Tibial nerve (tissue), 3 donors: ENCODE measurements at regions not wholly inside any gene's neighbourhood (a gene's known extent, or its start where the extent isn't known, plus 50 kb on each side); places are given as distances from the start of the nearest gene placed in this dataset.

Source experiments
- POLR2A ChIP-seq, 2 donors: fragments of 450-650 bp; IDR thresholded peaks; one replicate each; pipeline ENCODE4 v1.6.1; 2017; ENCODE audit warnings: antibody characterized with exemption in 2 of 2, mild to moderate bottlenecking in 2 of 2, moderate library complexity in 2 of 2
- TF ChIP-seq, protein P1 (sequence below), 5 experiments: fragments of 200-600 bp in 3 of 5; fragments of 450-650 bp in 2 of 5; sonication (generic) in 3 of 5; IDR thresholded peaks; one replicate each; pipeline ENCODE4 v1.5.1; 2016 to 2019; ENCODE audit warnings: antibody characterized with exemption in 5 of 5, mild to moderate bottlenecking in 3 of 5, moderate library complexity in 2 of 5

DNA sequence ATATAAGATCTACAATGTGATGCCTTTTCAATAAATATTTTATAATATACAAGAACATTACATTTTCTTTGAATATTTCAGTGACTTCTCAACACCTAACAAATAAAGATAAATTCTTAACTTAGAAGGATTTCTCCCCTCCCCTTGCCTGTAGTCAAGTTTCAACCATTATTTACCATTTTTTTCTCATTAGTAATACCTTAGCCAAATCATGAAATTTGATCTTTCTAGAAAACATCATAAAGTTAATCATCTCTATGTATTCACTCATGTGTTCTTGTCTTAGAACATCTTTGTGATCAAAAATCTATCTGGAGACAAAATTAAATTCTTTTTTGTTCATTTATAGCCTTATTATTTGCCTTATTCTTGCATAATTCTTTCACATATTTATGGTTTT, 1201.8 kb upstream of the EPHA6 start:
- TF ChIP-seq, protein P1, sequence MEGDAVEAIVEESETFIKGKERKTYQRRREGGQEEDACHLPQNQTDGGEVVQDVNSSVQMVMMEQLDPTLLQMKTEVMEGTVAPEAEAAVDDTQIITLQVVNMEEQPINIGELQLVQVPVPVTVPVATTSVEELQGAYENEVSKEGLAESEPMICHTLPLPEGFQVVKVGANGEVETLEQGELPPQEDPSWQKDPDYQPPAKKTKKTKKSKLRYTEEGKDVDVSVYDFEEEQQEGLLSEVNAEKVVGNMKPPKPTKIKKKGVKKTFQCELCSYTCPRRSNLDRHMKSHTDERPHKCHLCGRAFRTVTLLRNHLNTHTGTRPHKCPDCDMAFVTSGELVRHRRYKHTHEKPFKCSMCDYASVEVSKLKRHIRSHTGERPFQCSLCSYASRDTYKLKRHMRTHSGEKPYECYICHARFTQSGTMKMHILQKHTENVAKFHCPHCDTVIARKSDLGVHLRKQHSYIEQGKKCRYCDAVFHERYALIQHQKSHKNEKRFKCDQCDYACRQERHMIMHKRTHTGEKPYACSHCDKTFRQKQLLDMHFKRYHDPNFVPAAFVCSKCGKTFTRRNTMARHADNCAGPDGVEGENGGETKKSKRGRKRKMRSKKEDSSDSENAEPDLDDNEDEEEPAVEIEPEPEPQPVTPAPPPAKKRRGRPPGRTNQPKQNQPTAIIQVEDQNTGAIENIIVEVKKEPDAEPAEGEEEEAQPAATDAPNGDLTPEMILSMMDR (IDR thresholded peaks at IDR 0.05) = no peak
- TF ChIP-seq POLR2A (IDR thresholded peaks at IDR 0.05) = no peak
